Colonic mucosa (tissue), 4 donors: ENCODE measurements at regions not wholly inside any gene's neighbourhood (a gene's known extent, or its start where the extent isn't known, plus 50 kb on each side); places are given as distances from the start of the nearest gene placed in this dataset.
A peak's percentile ranks its signal among the peaks of the same experiment; 100 is the strongest.

ENCODE experiments used
- DNase-seq: peaks from one replicate; pipeline ENCODE4 v3.0.0-alpha.2; 2020
- H3K27ac ChIP-seq: fragments of 200-600 bp; one replicate; pipeline ENCODE4 v1.8.0; 2021
- H3K27me3 ChIP-seq: fragments of 200-600 bp; one replicate; pipeline ENCODE4 v1.8.0; 2021
- H3K36me3 ChIP-seq: fragments of 200-600 bp; one replicate; pipeline ENCODE4 v1.8.0; 2021
- H3K4me1 ChIP-seq: fragments of 200-600 bp; one replicate; pipeline ENCODE4 v1.8.0; 2021; ENCODE audit warnings: mild to moderate bottlenecking
- H3K4me3 ChIP-seq: fragments of 200-600 bp; one replicate; pipeline ENCODE4 v1.8.0; 2021
- H3K9ac ChIP-seq, 2 donors: one replicate each; pipeline ENCODE4 v1.7.0; 2013; ENCODE audit warnings: control low read depth in 2 of 2, low read depth in 2 of 2, low read length in 2 of 2
- H3K9me3 ChIP-seq: fragments of 200-600 bp; one replicate; pipeline ENCODE4 v1.8.0; 2021
- intact Hi-C: fragments of 100-400 bp; cut with DNase I; formaldehyde crosslinking; loops from one replicate; pipeline ENCODE4 v1.14.1; 2022
- TF ChIP-seq, protein P1 (sequence below): fragments of 200-600 bp; IDR thresholded peaks from one replicate; pipeline ENCODE4 v1.8.0; 2022; ENCODE audit warnings: antibody characterized with exemption, mild to moderate bottlenecking
- donor health status: healthy.
- donor health status: DM: no; HTN: no; CAD: no.
- donor health status: DM: no; HTN: no; CAD: no.

DNA sequence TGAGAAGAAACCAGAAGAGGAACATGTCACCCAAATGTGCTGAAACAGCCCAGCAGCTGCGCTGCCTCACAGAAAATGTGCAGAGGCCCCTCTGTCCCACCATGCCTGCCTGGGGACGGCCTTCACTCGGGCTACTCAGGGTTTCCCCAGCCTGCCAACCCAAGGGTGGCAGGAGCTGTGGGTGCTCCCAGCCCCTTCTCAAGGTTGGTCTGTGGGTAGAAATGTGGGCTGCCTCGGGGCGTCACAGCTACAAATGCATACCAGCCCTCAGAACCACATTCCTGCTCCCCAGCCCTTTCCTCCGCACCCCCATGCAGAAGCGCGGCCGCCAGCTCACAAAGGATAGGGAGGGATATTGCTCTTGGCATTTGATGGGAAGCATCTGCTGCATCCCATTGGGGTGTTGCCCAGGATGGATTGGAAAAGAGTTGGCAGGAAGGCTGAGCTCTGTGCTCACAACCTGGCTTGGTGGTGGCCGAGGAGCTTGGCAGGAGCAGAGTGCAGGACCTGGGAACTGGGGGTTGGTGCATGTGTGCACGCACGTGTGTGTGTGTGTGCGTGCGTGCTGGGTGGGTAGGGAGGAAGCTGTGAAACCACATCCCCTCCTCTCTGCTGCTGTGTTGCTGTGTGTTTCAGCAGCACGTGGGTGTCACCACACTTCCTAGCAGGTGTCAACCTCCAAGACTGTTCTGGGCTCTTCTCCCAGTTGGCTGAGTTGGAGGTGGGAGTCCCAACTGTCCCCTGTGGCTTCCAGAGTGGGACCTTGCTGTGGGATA, 304.4 kb downstream of the SEC14L1 start:
- H3K4me1 ChIP-seq: peaks cover 30% of the 10 kb centered on the region
- intact Hi-C loops: loop anchor here (5.0 kb wide), 1 partner anchor 32 kb away; no protein-coding TSS in a partner anchor
- peak overlapping the region; percentile 5 to 52 for H3K9ac ChIP-seq
- peak; percentile 71 for DNase-seq
- no peaks in the 10 kb centered on the region for H3K9me3 ChIP-seq
- no peaks in the 10 kb centered on the region for H3K36me3 ChIP-seq
- no peak overlapping the region for H3K4me3 ChIP-seq
- no peaks in the 10 kb centered on the region for H3K27me3 ChIP-seq
- peak overlapping the region; percentile 83 for H3K27ac ChIP-seq
- TF ChIP-seq, protein P1, sequence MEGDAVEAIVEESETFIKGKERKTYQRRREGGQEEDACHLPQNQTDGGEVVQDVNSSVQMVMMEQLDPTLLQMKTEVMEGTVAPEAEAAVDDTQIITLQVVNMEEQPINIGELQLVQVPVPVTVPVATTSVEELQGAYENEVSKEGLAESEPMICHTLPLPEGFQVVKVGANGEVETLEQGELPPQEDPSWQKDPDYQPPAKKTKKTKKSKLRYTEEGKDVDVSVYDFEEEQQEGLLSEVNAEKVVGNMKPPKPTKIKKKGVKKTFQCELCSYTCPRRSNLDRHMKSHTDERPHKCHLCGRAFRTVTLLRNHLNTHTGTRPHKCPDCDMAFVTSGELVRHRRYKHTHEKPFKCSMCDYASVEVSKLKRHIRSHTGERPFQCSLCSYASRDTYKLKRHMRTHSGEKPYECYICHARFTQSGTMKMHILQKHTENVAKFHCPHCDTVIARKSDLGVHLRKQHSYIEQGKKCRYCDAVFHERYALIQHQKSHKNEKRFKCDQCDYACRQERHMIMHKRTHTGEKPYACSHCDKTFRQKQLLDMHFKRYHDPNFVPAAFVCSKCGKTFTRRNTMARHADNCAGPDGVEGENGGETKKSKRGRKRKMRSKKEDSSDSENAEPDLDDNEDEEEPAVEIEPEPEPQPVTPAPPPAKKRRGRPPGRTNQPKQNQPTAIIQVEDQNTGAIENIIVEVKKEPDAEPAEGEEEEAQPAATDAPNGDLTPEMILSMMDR: no peak

DNA sequence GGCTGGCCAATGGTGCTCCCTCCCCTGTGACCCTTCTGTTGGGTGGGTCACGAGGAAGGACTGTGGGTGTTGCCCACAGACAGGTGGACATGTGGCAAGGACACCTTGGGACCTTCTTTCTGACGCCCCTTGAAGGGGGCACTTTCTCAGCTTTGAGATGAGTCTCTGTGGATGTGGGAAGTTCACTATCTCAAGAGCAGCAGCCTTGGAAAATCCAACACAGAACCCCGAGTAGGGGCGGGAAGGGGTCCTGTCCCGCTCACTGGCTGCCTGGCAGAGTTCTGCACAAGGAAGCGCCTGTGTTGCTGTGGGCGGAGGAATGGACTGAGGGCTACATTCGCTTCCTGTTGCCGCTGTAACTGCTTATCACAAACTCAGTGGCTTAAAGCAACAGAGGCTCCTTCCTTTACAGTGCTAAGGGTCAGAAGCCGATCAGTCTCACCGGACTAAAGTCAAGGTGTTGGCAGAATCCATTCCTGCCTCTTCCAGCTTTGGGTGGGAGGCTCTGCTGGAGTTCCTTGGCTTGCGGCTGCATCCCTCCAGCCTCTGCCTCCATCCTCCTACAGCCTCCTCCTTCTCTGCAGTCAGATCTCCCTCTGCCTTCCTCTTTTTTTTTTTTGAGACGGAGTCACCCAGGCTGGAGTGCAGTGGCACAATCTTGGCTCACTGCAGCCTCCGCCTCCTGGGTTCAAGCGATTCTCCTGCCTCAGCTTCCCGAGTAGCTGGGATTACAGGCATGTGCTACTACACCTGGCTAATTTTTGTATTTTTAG, 305.2 kb downstream of the SEC14L1 start:
- no peaks in the 10 kb centered on the region for H3K36me3 ChIP-seq
- no peaks in the 10 kb centered on the region for H3K9me3 ChIP-seq
- intact Hi-C loops: no loop called here
- peak overlapping the region; percentile 83 for H3K27ac ChIP-seq
- peak overlapping the region; percentile 5 to 52 for H3K9ac ChIP-seq
- peak; percentile 79 for DNase-seq
- H3K27me3 ChIP-seq: no peaks in the 10 kb centered on the region
- TF ChIP-seq, protein P1: no peak
- H3K4me3 ChIP-seq: peak overlapping the region; percentile 21
- peaks cover 31% of the 10 kb centered on the region for H3K4me1 ChIP-seq

DNA sequence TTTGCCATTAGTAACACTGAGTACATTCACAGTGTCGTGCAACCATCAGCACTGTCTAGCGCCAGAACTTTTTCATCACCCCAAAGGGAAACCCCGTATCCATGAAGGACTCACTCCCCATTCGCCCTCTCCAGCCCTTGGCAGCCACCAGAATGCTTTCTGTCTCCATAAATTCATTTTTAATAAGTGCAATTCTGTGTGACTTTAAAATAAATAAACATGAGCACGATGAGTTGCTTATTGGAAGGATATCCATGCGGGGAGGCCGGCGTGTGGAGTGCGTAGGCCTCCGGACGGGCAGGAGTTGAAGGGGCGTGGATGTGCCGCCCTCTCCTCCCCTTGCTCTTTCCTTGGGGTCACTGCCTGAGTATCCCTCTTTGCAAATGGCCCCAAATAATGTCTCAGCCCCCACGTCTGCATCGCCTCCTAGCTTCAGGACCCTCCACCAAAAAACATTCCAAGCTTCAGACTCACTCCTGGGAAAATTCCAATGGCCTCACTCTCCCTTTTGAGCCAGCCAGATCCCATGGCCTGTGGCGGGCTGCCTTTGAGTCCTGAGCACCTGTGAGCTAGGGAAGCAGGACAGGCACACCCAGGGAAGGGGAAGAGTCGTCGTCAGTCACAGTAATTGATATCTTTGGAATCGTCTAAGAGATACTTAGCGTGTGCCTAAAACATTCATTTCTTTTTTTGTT, 306.3 kb downstream of the SEC14L1 start:
- H3K27me3 ChIP-seq: no peaks in the 10 kb centered on the region
- intact Hi-C loops: no loop called here
- H3K4me3 ChIP-seq: no peak overlapping the region
- H3K36me3 ChIP-seq: no peaks in the 10 kb centered on the region
- H3K27ac ChIP-seq: peak overlapping the region; percentile 83
- TF ChIP-seq, protein P1: no peak
- H3K9ac ChIP-seq: no peak overlapping the region
- no peaks in the 10 kb centered on the region for H3K9me3 ChIP-seq
- peaks cover 30% of the 10 kb centered on the region for H3K4me1 ChIP-seq
- no peak for DNase-seq

DNA sequence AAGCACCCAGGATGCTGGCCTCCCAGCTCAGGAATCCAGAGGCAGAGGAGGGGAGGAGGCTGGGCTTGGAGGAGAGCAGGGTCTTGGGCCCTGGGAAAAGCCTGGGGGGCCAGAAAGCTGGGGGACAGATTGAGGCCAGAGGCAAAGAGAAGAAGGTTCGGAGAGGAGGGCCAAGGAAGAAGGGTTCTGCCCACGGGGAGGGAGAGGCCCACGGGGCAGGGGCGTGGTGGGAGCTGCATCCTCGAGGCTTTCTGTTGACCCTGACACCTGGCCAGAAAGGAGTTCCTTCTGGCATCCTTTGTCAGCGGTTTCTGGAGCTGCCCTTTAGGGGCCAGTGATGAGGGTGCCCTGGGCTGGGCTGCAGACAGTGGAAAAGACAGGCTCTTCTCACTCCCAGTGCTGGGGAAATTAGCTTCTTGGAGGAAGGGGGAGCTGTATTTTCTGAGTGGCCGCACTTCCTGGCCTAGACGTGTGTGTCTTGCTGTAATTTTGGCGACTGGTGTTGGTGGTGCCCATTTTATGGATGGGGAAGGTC, 308.7 kb downstream of the SEC14L1 start:
- TF ChIP-seq, protein P1: no peak
- peak overlapping the region; percentile 82 to 84 for H3K9ac ChIP-seq
- peaks cover 29% of the 10 kb centered on the region for H3K4me1 ChIP-seq
- intact Hi-C loops: no loop called here
- no peaks in the 10 kb centered on the region for H3K36me3 ChIP-seq
- no peak overlapping the region for H3K4me3 ChIP-seq
- H3K27ac ChIP-seq: peak overlapping the region; percentile 88
- peak; percentile 35 for DNase-seq
- H3K27me3 ChIP-seq: no peaks in the 10 kb centered on the region
- H3K9me3 ChIP-seq: no peaks in the 10 kb centered on the region
